ENCODE measurements at regions not wholly inside any gene's neighbourhood (a gene's known extent, or its start where the extent isn't known, plus 50 kb on each side); places are given as distances from the start of the nearest gene placed in this dataset.
"Not testable (repeated sequence)": the region's sequence is repeated elsewhere in the genome, so short reads cannot be mapped to it uniquely, and the experiment has no call there.

- H3K27ac ChIP-seq (ENCODE audit: low read length): no peak overlapping the region
Measured at GRCh38 chr5:159497221-159497620, 166.9 kb upstream of the IL12B start.

DNA sequence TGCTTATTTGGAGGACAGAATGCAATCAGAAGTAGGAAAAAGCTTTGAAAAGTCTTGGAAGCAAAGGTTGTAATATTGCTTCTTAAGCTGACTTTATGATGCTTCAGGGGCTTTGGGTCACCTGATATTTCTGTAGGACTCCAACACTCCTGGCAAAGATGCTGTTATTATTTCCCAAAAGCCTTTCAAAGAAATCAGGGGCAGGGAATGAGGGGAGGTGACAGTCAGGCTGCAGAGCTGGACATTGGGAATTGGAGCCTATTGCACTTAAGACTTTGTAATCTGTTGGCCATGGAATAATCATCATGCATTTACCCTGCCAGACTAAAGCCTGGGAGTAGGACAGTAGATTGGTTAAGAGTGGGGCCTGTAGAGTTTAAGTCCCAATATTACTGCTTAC, 168.3 kb upstream of the IL12B start:
- no peak overlapping the region for H3K27ac ChIP-seq (ENCODE audit: low read length)
- H4K20me1 ChIP-seq (ENCODE audit: insufficient read depth, low read length): no peaks in the 10 kb centered on the region
- peaks cover 3% of the 10 kb centered on the region; the same call in 1 of the 2 replicates for H3K4me1 ChIP-seq (ENCODE audit: low read length)
- no peak overlapping the region for H2AFZ ChIP-seq (ENCODE audit: low read length)
- no peaks in the 10 kb centered on the region for H3K36me3 ChIP-seq (replicated peaks; ENCODE audit: insufficient read depth, low read length)
- H3K4me3 ChIP-seq (ENCODE audit: low read length): no peak overlapping the region
- TF ChIP-seq EZH2phosphoT487 (IDR thresholded peaks at IDR 0.05; ENCODE audit: low read length): no peak
- no peak for TF ChIP-seq EZH2 (optimal IDR thresholded peaks at IDR 0.05; ENCODE audit: low read depth, low read length)
- no peak for TF ChIP-seq CTCF (IDR thresholded peaks at IDR 0.05; ENCODE audit: low read length)
- H3K79me2 ChIP-seq (ENCODE audit: low read length): no peaks in the 10 kb centered on the region
- H3K9me2 ChIP-seq (replicated peaks; ENCODE audit: insufficient read depth, low read length): no peaks in the 10 kb centered on the region
- no peaks in the 10 kb centered on the region for H3F3A ChIP-seq (ENCODE audit: insufficient read depth, low read length)
- no peaks in the 10 kb centered on the region for H3K27me3 ChIP-seq (replicated peaks; ENCODE audit: insufficient read depth, low read length)
- H3K9me3 ChIP-seq (replicated peaks; ENCODE audit: insufficient read depth, low read length): no peaks in the 10 kb centered on the region
- no peak overlapping the region for H3K4me2 ChIP-seq (ENCODE audit: low read depth, low read length)
- no peak overlapping the region for H3K9ac ChIP-seq (ENCODE audit: low read length)
- no peak for DNase-seq

More at GRCh38 chr5:159497221-159497620, 166.9 kb upstream of the IL12B start:
- Histone ChIP-seq H3K4me2 (ENCODE audit: low read depth, low read length) (no peak overlapping the region), H2AFZ (ENCODE audit: low read length) (no peak overlapping the region), H3K79me2 (ENCODE audit: low read length) (no peaks in the 10 kb centered on the region), H3F3A (ENCODE audit: insufficient read depth, low read length) (no peaks in the 10 kb centered on the region), H3K4me3 (ENCODE audit: low read length) (no peak overlapping the region), H3K27me3 (replicated peaks; ENCODE audit: insufficient read depth, low read length) (no peaks in the 10 kb centered on the region), H3K4me1 (ENCODE audit: low read length) (no peaks in the 10 kb centered on the region), H4K20me1 (ENCODE audit: insufficient read depth, low read length) (no peaks in the 10 kb centered on the region), H3K9ac (ENCODE audit: low read length) (no peak overlapping the region), H3K36me3 (replicated peaks; ENCODE audit: insufficient read depth, low read length) (no peaks in the 10 kb centered on the region), H3K9me3 (replicated peaks; ENCODE audit: insufficient read depth, low read length) (no peaks in the 10 kb centered on the region), H3K9me2 (replicated peaks; ENCODE audit: insufficient read depth, low read length) (no peaks in the 10 kb centered on the region)
- DNase-seq: no peak
- no peak for TF ChIP-seq CTCF (IDR thresholded peaks at IDR 0.05; ENCODE audit: low read length)
- TF ChIP-seq EZH2 (optimal IDR thresholded peaks at IDR 0.05; ENCODE audit: low read depth, low read length): no peak
- no peak for TF ChIP-seq EZH2phosphoT487 (IDR thresholded peaks at IDR 0.05; ENCODE audit: low read length)

DNA sequence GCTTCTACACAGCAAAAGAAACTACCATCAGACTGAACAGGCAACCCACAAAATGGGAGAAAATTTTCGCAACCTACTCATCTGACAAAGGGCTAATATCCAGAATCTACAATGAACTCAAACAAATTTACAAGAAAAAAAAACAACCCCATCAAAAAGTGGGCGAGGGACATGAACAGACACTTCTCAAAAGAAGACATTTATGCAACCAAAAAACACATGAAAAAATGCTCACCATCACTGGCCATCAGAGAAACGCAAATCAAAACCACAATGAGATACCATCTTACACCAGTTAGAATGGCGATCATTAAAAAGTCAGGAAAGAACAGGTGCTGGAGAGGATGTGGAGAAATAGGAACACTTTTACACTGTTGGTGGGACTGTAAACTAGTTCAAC, 171.8 kb upstream of the IL12B start:
- H3F3A ChIP-seq (ENCODE audit: insufficient read depth, low read length); H3K4me3 ChIP-seq (ENCODE audit: low read length); H3K79me2 ChIP-seq (ENCODE audit: low read length); H3K9me2 ChIP-seq (replicated peaks; ENCODE audit: insufficient read depth, low read length); H3K27me3 ChIP-seq (replicated peaks; ENCODE audit: insufficient read depth, low read length); H3K9ac ChIP-seq (ENCODE audit: low read length); H3K4me2 ChIP-seq (ENCODE audit: low read depth, low read length); H3K27ac ChIP-seq (ENCODE audit: low read length); H3K9me3 ChIP-seq (replicated peaks; ENCODE audit: insufficient read depth, low read length); H4K20me1 ChIP-seq (ENCODE audit: insufficient read depth, low read length); DNase-seq; H3K36me3 ChIP-seq (replicated peaks; ENCODE audit: insufficient read depth, low read length); H2AFZ ChIP-seq (ENCODE audit: low read length): not testable (repeated sequence)
- peaks cover 29% of the 10 kb centered on the region for H3K4me1 ChIP-seq (ENCODE audit: low read length)

DNA sequence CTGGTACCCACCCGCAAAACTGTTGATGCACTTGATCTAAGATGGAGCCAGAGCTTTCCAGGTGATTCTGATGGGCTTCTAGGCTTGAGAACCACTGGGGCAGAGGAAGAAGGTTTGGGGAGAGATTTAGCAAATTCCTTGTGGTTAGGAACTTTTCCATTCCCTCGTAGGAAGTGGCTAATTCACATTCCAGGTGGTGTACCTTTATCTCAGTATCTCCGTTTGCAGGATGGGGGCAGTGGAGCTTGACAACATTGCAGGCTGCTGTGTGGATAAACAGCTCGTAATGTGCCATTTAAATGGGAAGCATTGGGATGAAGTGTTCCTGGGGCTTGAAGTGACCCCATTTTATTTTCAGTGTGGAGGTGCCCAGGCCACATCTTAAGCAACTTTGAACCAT, 172.9 kb upstream of the IL12B start:
- no peak overlapping the region for H3K27ac ChIP-seq (ENCODE audit: low read length)
- TF ChIP-seq EZH2phosphoT487 (IDR thresholded peaks at IDR 0.05; ENCODE audit: low read length) (no peak), EZH2 (optimal IDR thresholded peaks at IDR 0.05; ENCODE audit: low read depth, low read length) (no peak), CTCF (IDR thresholded peaks at IDR 0.05; ENCODE audit: low read length) (no peak)
- no peak overlapping the region for H2AFZ ChIP-seq (ENCODE audit: low read length)
- H3F3A ChIP-seq (ENCODE audit: insufficient read depth, low read length): peaks cover 9% of the 10 kb centered on the region
- no peaks in the 10 kb centered on the region for H3K36me3 ChIP-seq (replicated peaks; ENCODE audit: insufficient read depth, low read length)
- H3K4me1 ChIP-seq (ENCODE audit: low read length): peaks cover 29% of the 10 kb centered on the region
- no peak overlapping the region for H3K4me2 ChIP-seq (ENCODE audit: low read depth, low read length)
- no peak for DNase-seq
- H4K20me1 ChIP-seq (ENCODE audit: insufficient read depth, low read length): no peaks in the 10 kb centered on the region
- no peaks in the 10 kb centered on the region for H3K9me2 ChIP-seq (replicated peaks; ENCODE audit: insufficient read depth, low read length)
- H3K79me2 ChIP-seq (ENCODE audit: low read length): no peaks in the 10 kb centered on the region
- H3K4me3 ChIP-seq (ENCODE audit: low read length): no peak overlapping the region
- H3K9me3 ChIP-seq (replicated peaks; ENCODE audit: insufficient read depth, low read length): no peaks in the 10 kb centered on the region
- H3K9ac ChIP-seq (ENCODE audit: low read length): no peak overlapping the region
- H3K27me3 ChIP-seq (replicated peaks; ENCODE audit: insufficient read depth, low read length): no peaks in the 10 kb centered on the region
